Pancreas (tissue), 10 donors: ENCODE measurements at regions not wholly inside any gene's neighbourhood (a gene's known extent, or its start where the extent isn't known, plus 50 kb on each side); places are given as distances from the start of the nearest gene placed in this dataset.

Experiments used
- ATAC-seq, 4 donors: fragments of 200-7000 bp; cut with Tn5 transposase; one replicate each; pipeline versions ENCODE4 v1.8.0 to v1.9.1; 2020; ENCODE audit warnings: mild to moderate bottlenecking in 4 of 4, moderate library complexity in 4 of 4
- DNase-seq, 6 donors: peaks; one replicate each; pipeline ENCODE4 v3.0.0-alpha.2; 2020
- FAIRE-seq: peaks from 2 replicates; lab custom pipeline; 2012; peaks lifted over from hg19 to GRCh38; lab: Jason Lieb, UNC
- H3K27ac ChIP-seq, 4 donors: fragments of 200-600 bp; sonication (generic); 1 replicate in 3 of 4; 2 replicates in 1 of 4; pipeline versions ENCODE4 v1.5.0 to v1.8.0; 2020
- H3K27me3 ChIP-seq, 4 donors: fragments of 200-600 bp; one replicate each; pipeline ENCODE4 v1.8.0; 2021
- H3K36me3 ChIP-seq, 3 donors: fragments of 200-600 bp; sonication (generic) in 1 of 3; one replicate each; pipeline versions ENCODE4 v1.5.0 to v1.8.0; 2020 to 2021
- H3K4me1 ChIP-seq, 3 donors: fragments of 200-600 bp; one replicate each; pipeline ENCODE4 v1.8.0; 2021
- H3K4me3 ChIP-seq, 4 donors: fragments of 200-600 bp; sonication (generic) in 2 of 4; one replicate each; pipeline versions ENCODE4 v1.5.0 to v1.8.0; 2020 to 2021
- H3K9me3 ChIP-seq, 4 donors: fragments of 200-600 bp; one replicate each; pipeline ENCODE4 v1.8.0; 2021
- CTCF ChIP-seq, 4 donors: fragments of 200-600 bp; sonication (generic) in 3 of 4; IDR thresholded peaks; one replicate each; pipeline versions ENCODE4 v1.5.0 to v1.8.0; 2021; ENCODE audit warnings: antibody characterized with exemption in 4 of 4
- WGBS, 2 donors: extraction: QIAGEN DNeasy Blood & Tissue Kit; methylation state at CpG; one replicate each; pipeline ENCODE4 v1.1.7; 2013; 5-methylcytosine and 5-hydroxymethylcytosine counted together
- intact Hi-C, 3 donors: fragments of 100-400 bp; cut with DNase I; formaldehyde crosslinking; loops; one replicate each; pipeline versions ENCODE4 v1.11.1 to v1.14.2; 2022
- donor health status: healthy with polysubstance abuse.
- donor health status: DM: no; HTN: no; CAD: no; lungs with moderate emphysema.
- donor health status: DM: no; HTN: no; CAD: no.
- donor health status: control.
- donor health status: control.
- donor health status: Bipolar disorder and iron deficiency.
- donor health status: DM: yes; HTN: yes; CAD: no.
- donor health status: DM: no; HTN: no; CAD: no.
- donor health status: DM: no; HTN: no; CAD: no.
- donor health status: DM: yes; HTN: yes; CAD: no.

GRCh38 chr17:79137015-79137788, 62.6 kb downstream of the ENGASE start:
- no peak for TF ChIP-seq CTCF (IDR thresholded peaks at IDR 0.05)
- no peaks in the 10 kb centered on the region for H3K9me3 ChIP-seq
- DNase-seq (no peak), FAIRE-seq (no peak), ATAC-seq (peak in 3 of 4 donors; percentile 40 to 63 (median 60))
- intact Hi-C loops, result no loop called here
- no peaks in the 10 kb centered on the region for H3K4me1 ChIP-seq
- no peak overlapping the region for H3K27ac ChIP-seq
- no peaks in the 10 kb centered on the region for H3K36me3 ChIP-seq
- 25 to 29% methylated on average over 21 to 26 of the region's 26 CpGs for WGBS, 2 donors
- H3K27me3 ChIP-seq, result peaks cover 0 to 4% (median 0%) of the 10 kb centered on the region in 4 donors
- H3K4me3 ChIP-seq, result no peak overlapping the region

GRCh38 chr17:79136596-79136995, 62.0 kb downstream of the ENGASE start:
- FAIRE-seq (no peak), DNase-seq (no peak)

More at GRCh38 chr17:79136596-79136995, 62.0 kb downstream of the ENGASE start:
- WGBS, 2 donors, result 43 to 50% methylated on average over 10 of the region's 10 CpGs
- Histone ChIP-seq H3K27ac (no peak overlapping the region), H3K36me3 (no peaks in the 10 kb centered on the region), H3K9me3 (no peaks in the 10 kb centered on the region), H3K27me3 (peaks cover 0 to 4% (median 0%) of the 10 kb centered on the region in 4 donors), H3K4me3 (no peak overlapping the region), H3K4me1 (no peaks in the 10 kb centered on the region)
- TF ChIP-seq CTCF (IDR thresholded peaks at IDR 0.05), result no peak
- ATAC-seq, result peak in 1 of 4 donors; percentile 13
- intact Hi-C loops, result no loop called here
